ENCODE measurements at regions not wholly inside any gene's neighbourhood (a gene's known extent, or its start where the extent isn't known, plus 50 kb on each side); places are given as distances from the start of the nearest gene placed in this dataset.

DNA sequence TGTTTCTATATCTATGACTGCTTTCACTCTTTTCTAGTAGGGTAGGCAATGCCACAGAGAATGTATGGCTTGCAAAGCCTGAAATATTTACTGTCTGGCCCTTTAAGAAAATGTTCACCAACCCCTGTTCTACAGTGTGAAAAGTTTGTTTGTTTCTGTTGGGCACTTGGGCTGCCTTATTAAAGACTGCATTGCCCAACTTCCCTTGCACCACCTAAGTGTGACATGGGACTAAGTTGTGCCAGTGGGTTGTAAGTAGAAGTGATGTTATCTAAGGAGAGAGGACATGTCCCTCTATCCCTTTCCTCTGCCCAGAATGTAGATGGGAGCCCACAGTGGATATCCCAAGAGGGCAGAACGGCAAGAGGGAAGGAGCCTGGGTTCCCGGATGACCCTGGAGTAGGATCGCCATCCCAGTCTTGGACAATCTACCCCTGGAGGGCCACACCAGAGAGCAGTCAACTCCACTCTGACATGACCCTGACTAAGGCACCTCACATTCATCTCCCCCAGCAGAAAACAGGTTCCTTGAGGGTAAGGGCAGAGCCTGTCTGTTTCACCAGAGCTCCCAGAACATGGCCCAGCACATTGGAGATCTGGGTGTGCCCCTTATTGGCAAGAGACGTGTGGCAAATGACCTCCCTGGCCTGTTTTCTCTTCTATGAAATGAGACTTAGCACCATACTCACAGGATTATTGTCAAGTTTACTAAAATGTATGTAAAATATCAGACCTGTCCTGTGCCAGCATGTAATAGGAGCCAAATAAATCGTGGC, 138.8 kb downstream of the SMAD6 start:
- TF ChIP-seq CTCF (conservative IDR thresholded peaks at IDR 0.05) (no peak), ZFX (IDR thresholded peaks at IDR 0.05) (no peak)
